ENCODE measurements at regions not wholly inside any gene's neighbourhood (a gene's known extent, or its start where the extent isn't known, plus 50 kb on each side); places are given as distances from the start of the nearest gene placed in this dataset.

DNA sequence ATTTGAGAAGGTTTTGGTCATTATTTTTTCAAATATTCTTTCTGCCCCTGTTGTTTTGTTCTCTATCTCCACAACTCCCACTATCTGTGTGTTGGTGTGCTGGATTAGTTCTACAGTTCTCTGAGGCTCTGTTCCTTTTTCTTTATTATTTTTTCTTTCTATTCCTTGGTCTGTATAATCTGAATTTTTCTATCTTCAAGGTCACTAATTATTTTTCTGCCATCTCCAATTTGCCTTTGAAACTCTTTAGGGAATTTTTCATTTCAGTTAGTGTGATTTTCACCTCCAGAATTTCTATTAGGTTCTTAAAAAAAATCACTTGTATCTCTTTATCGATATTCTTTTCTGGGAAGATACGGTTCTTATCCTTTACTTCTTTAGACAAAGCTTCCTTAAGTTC is 82.1 kb upstream of the GGTLC1 start:
- DNase-seq (ENCODE audit: low read depth in 1 of 2, low spot score in 1 of 2) = no peak

GRCh38 chr20:24066076-24066700 is 77.6 kb upstream of the GGTLC1 start:
- no peak for DNase-seq (ENCODE audit: low read depth in 1 of 2, low spot score in 1 of 2)

GRCh38 chr20:24064915-24065314 is 76.3 kb upstream of the GGTLC1 start:
- DNase-seq (ENCODE audit: low read depth in 1 of 2, low spot score in 1 of 2) = no peak

- no peak for DNase-seq (ENCODE audit: low read depth in 1 of 2, low spot score in 1 of 2)
These were observed 75.5 kb upstream of the GGTLC1 start for GRCh38 chr20:24064092-24064491.

- no peak for DNase-seq (ENCODE audit: low read depth in 1 of 2, low spot score in 1 of 2)
These were observed 74.5 kb upstream of the GGTLC1 start for GRCh38 chr20:24063100-24063499.

DNA sequence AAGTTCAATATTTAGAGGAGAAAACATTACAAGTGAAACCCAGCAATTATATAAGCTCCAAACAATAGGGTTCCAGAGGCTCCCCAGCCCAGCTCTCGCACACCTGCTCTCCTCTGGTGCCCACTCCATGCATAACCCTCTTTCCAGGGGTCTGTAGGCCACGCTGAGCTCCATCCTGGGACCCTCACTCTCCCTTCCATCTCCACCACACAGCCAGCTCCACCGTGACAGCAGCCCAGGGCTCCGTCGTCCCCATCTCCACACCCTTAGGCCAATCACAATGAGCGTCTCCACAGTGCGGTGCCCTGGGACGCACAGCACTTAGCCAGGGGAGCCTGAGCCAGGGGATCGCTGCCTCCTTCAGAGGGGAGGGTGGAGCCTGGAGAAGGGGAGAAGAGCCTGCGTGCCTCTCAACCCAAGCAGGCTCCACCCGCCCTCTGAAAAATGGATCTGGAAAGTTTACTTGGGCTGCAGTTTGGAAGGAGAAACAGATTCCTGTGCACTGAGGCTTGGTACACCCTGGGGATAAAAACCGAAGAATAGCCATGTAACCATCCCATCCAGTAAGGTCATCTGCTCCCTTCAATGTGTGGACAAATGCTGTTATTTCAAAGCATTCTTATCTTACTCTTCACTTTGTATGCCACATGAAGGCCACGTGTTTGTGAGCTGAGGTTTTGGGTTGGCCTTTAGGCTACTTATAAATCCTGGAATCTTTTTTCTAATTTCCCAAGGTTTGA is 72.4 kb upstream of the GGTLC1 start:
- DNase-seq (ENCODE audit: low read depth in 1 of 2, low spot score in 1 of 2) = no peak

DNA sequence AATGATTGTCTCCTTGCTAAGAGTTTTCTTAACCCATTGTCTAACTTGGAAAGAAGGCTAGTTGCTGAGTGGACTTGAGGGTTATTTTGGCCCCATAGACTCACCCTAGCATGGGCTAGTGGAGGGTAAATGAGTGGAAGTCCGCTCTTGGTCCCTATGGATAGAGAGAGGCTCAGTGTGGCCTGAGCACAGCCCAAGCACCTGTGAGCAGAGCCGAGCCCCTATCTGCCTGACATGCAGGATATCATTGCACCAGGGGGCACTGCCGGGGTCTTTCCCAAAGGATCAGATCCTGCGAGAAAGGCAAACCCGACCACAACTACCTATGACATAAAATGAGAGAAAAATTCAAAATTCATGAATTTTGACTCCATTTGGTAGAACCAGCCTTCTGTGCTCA is 70.6 kb upstream of the GGTLC1 start:
- DNase-seq (ENCODE audit: low read depth in 1 of 2, low spot score in 1 of 2) = no peak

- DNase-seq (ENCODE audit: low read depth in 1 of 2, low spot score in 1 of 2) = no peak
These were observed 67.9 kb upstream of the GGTLC1 start for GRCh38 chr20:24056491-24056890.

GRCh38 chr20:24052599-24053275 is 64.2 kb upstream of the GGTLC1 start:
- no peak for DNase-seq (ENCODE audit: low read depth in 1 of 2, low spot score in 1 of 2)

- no peak for DNase-seq (ENCODE audit: low read depth in 1 of 2, low spot score in 1 of 2)
These were observed 62.6 kb upstream of the GGTLC1 start for GRCh38 chr20:24051160-24051559.

GRCh38 chr20:24050119-24050518 is 61.5 kb upstream of the GGTLC1 start:
- no peak for DNase-seq (ENCODE audit: low read depth in 1 of 2, low spot score in 1 of 2)

GRCh38 chr20:24049081-24049480 is 60.5 kb upstream of the GGTLC1 start:
- no peak for DNase-seq (ENCODE audit: low read depth in 1 of 2, low spot score in 1 of 2)

GRCh38 chr20:24048024-24048611 is 59.5 kb upstream of the GGTLC1 start:
- no peak for DNase-seq (ENCODE audit: low read depth in 1 of 2, low spot score in 1 of 2)

GRCh38 chr20:24046888-24047287 is 58.3 kb upstream of the GGTLC1 start:
- DNase-seq (ENCODE audit: low read depth in 1 of 2, low spot score in 1 of 2) = no peak

DNA sequence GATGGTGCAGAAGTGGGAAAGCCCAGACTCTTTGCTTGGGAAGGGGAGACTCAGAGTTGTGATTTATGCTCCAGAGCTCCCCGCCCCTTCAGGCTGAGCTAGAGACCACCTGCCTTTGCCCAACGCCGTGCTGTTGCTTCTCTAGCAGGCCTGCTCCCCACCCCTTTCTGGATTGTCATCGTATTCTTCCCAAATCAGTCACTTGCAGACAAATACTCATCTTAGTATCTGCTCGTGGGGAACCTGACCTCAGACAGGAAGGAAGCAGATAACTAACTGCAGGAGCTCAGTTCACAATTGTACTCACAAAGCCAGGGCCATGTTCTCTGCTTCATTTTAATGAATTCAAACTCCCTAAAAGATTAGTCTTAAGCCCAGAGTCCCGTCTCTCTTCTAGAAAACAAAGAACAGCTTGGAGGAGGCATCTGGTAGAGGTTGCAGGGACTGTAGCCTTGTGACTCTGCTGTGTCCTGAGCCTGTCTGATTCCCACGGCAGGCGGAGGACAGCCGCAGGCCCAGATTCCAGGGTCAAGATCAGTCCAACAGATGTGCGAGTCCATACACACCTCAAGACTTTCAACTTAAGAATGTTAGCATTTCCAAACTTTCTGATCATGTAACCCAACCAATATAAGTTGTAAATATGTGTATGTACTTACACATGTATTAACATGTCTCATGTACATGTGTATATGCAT is 57.2 kb upstream of the GGTLC1 start:
- DNase-seq (ENCODE audit: low read depth in 1 of 2, low spot score in 1 of 2) = peak in 1 of 2 donors; percentile 12

GRCh38 chr20:24043294-24043693 is 54.7 kb upstream of the GGTLC1 start:
- no peak for DNase-seq (ENCODE audit: low read depth in 1 of 2, low spot score in 1 of 2)

DNA sequence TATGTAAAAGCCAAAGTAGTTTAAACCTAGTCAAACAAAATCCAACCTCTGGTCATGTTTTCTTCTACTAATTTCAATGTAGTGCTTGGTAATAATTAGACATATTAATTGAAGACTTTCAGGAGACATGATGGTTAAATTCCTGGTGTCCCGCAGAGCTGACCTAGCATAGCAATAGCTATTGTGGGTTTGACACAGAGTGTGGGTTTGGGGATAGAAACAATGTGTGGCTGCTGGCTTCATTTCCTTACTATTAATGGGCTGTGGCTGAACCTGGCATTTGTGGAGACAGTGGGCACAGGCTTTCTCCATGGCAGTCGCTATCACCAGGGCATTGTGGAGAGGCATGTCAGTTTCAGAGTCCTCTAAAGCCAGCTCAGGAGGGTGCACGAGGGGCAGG is 54.1 kb upstream of the GGTLC1 start:
- no peak for DNase-seq (ENCODE audit: low read depth in 1 of 2, low spot score in 1 of 2)

- DNase-seq (ENCODE audit: low read depth in 1 of 2, low spot score in 1 of 2) = no peak
These were observed 52.4 kb upstream of the GGTLC1 start for GRCh38 chr20:24040896-24041459.

- no peak for DNase-seq (ENCODE audit: low read depth in 1 of 2, low spot score in 1 of 2)
These were observed 50.6 kb upstream of the GGTLC1 start for GRCh38 chr20:24039196-24039595.

Measured in activated CD4-positive, alpha-beta T cell treated with anti-CD3 and anti-CD28 coated beads, Interleukin-2, amount 50 U/mL, for 24 hours (primary cell).